Skin epidermis (tissue), 12 donors: ENCODE measurements at regions not wholly inside any gene's neighbourhood (a gene's known extent, or its start where the extent isn't known, plus 50 kb on each side); places are given as distances from the start of the nearest gene placed in this dataset.

Experiments
- H3K27ac ChIP-seq, 21 experiments: fragments of 200-600 bp; sonication (generic) in 11 of 21; one replicate each; pipeline ENCODE4 v1.5.0; 2020; ENCODE audit warnings: mild to moderate bottlenecking in 3 of 21, inconsistent platforms in 2 of 21, moderate library complexity in 2 of 21
- H3K4me3 ChIP-seq, 7 experiments: fragments of 200-600 bp; sonication (generic) in 2 of 7; one replicate each; pipeline ENCODE4 v1.5.0; 2020; ENCODE audit warnings: inconsistent platforms in 2 of 7, mild to moderate bottlenecking in 2 of 7, moderate library complexity in 1 of 7

DNA sequence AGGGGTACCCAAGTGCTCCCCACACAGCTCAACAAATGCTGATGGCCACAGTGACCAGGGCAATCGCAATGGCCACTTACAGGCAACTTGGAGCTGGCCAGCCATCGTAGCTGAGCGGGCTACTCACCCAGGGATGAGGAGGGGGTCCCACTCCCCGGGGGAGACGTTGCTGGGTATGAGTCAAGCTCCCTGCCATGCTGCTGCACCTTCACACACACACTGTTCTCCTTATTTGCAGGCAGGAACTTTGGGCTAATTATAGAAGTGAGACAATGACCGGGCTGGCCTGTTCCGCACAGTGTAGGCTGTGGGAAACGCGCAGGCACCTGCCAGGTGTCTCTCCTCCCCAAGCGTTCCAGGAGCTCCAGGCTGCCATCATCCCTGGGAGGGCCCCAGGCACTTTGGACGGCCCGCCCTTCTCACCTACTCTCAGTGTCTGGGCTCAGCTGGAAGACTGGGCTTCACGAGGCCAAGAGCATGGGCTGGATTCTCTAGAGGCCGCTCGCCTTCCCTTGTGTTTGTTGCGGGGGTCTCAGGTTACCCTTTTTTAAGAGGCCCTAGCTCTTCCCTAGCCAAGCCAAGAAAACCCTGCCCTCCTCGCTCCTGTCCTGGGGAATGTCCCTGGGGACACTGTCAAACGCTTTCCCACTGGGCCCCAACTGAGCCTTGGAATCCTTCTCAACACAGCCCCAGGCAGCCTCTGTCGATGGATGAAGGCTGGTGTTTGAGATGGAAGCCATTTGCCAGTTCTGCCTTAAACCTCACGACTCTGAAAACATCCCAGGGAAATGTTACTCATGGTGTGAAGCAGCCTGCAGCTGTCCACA, 73.0 kb downstream of the RTL6 start:
- no peak overlapping the region for H3K4me3 ChIP-seq
- no peak overlapping the region for H3K27ac ChIP-seq

GRCh38 chr22:44424359-44424682, 73.7 kb downstream of the RTL6 start:
- Histone ChIP-seq H3K27ac (no peak overlapping the region), H3K4me3 (no peak overlapping the region)

- Histone ChIP-seq H3K4me3 (no peak overlapping the region), H3K27ac (no peak overlapping the region)
Measured at GRCh38 chr22:44423556-44424358, 74.3 kb downstream of the RTL6 start.

DNA sequence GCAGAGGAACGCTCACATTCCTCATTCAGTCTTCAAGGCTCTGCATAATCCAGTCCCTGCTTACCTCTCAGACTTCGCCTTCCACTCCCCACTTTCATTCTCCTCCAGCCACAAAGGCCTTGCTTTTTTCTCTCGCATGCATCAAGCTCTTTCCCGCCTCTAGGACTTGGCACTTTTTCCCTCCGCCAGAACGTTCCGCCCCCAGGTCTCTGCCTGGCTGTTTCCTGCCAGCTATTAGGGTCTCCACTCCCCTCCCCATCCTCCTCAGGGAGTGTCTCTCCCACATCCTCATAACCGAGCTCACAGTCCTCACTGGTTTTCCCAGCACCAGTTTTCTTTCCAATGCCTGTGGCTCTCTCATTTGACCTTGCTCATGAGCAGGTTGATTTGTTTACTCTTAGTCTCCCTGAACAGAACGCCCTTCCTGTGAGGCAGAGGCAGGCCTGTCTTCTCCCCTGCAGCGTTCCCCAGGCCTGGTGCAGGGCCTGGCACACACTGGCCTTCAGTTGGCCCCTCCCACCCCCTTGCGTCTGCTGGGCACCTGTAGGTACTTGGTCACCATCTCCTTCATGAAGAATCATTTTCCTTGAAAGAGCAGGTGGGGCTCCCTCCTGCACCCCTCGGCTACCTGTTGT, 75.2 kb downstream of the RTL6 start:
- no peak overlapping the region for H3K4me3 ChIP-seq
- H3K27ac ChIP-seq, result no peak overlapping the region

- Histone ChIP-seq H3K27ac (no peak overlapping the region), H3K4me3 (no peak overlapping the region)
Measured at GRCh38 chr22:44419429-44419828, 78.6 kb downstream of the RTL6 start.

GRCh38 chr22:44413211-44413610, 84.8 kb downstream of the RTL6 start:
- H3K27ac ChIP-seq, result no peak overlapping the region

DNA sequence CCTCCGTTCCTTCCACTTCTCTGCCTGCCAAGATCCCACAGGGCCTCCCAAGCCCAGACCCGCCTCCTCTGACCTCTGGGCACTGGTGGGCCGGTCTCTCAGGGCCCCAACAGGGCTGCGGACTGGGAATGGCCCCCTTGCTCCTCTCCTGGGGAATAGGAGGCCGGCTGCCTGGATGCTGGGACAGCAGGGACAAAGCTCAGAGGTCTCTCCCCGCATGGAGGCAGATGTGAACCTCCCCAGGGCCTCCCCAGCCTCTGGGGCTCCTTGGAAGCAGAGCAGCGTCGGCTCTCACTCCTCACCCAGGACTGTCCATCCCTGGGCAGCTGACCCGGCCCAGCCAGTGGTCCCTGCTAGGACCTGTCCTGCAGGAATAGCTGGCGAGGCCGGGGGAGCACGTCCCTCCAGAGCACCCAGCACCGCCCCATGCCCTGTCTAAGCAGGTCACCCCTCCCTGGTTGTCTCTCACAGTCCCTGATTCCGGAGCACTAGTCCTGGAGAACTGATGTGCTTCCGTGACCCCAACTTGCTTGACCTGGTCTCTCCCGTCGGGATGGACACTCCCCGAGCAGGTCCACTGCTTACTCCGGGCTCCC, 85.8 kb downstream of the RTL6 start:
- Histone ChIP-seq H3K4me3 (no peak overlapping the region), H3K27ac (no peak overlapping the region)

More at GRCh38 chr22:44413211-44413610, 84.8 kb downstream of the RTL6 start:
- H3K4me3 ChIP-seq, result no peak overlapping the region

GRCh38 chr22:44411226-44412135, 86.6 kb downstream of the RTL6 start:
- no peak overlapping the region for H3K27ac ChIP-seq

GRCh38 chr22:44410451-44410991, 87.5 kb downstream of the RTL6 start:
- no peak overlapping the region for H3K27ac ChIP-seq
- no peak overlapping the region for H3K4me3 ChIP-seq

More at GRCh38 chr22:44411226-44412135, 86.6 kb downstream of the RTL6 start:
- H3K4me3 ChIP-seq, result no peak overlapping the region

GRCh38 chr22:44409974-44410316, 88.1 kb downstream of the RTL6 start:
- H3K4me3 ChIP-seq, result no peak overlapping the region
- no peak overlapping the region for H3K27ac ChIP-seq

DNA sequence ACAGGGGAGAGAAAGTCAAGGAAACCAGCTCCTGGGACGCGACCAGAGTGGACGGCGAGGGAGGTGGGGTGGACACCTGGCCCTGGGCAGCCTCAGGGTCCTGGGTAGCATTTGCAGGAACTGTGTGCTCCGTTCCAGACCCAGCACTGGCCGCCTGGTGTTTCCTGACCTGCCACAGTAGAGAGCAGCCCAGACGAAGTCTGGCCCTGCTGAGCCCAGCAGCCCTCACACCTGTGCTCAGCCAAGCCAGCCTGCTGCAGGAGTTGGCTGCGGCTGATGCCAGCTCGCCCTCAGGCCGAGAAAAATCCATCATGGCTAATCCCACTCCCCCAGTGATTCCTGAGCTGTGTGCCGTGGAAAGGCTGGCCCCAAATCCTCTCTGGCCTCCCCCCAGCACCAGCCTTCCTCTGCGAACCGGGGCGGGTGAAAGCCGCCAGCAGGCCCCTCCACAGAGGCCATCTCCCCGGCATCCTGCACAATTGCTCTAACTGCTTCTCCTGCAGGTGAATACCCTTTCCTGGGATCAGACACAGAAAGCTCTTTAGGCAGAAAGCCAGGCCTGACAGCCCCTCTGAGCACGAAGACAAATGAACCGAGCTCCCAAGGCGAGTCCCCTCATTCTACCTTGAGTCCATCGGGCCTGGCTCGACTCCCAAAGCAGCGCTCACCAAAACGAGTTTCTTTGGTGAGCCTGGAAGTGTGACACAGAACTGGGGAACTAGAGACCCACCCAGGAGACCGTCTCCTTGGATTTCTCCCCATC, 88.6 kb downstream of the RTL6 start:
- H3K4me3 ChIP-seq, result no peak overlapping the region
- H3K27ac ChIP-seq, result no peak overlapping the region

DNA sequence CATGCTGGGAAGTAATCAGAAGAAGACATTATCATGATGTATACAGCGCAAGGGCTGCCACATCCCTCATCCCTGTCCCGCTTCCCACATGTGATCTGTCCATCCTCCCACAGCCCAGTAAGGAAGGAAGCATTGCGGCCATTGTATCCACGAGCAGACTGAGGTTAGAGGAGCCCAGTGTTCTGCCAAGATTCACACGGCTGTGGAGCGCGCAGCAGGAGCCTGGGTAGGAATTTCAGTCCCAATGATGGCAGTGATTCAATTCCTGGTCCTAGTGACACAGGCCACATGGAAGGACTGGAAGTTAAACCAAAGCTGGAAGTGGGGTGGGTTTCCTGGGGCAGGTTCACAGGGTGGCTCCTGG, 89.2 kb downstream of the RTL6 start:
- no peak overlapping the region for H3K27ac ChIP-seq
- H3K4me3 ChIP-seq, result no peak overlapping the region

- Histone ChIP-seq H3K27ac (no peak overlapping the region), H3K4me3 (no peak overlapping the region)
Measured at GRCh38 chr22:44407987-44408828, 89.8 kb downstream of the RTL6 start.

- Histone ChIP-seq H3K4me3 (no peak overlapping the region), H3K27ac (no peak overlapping the region)
Measured at GRCh38 chr22:44407171-44407986, 90.7 kb downstream of the RTL6 start.

DNA sequence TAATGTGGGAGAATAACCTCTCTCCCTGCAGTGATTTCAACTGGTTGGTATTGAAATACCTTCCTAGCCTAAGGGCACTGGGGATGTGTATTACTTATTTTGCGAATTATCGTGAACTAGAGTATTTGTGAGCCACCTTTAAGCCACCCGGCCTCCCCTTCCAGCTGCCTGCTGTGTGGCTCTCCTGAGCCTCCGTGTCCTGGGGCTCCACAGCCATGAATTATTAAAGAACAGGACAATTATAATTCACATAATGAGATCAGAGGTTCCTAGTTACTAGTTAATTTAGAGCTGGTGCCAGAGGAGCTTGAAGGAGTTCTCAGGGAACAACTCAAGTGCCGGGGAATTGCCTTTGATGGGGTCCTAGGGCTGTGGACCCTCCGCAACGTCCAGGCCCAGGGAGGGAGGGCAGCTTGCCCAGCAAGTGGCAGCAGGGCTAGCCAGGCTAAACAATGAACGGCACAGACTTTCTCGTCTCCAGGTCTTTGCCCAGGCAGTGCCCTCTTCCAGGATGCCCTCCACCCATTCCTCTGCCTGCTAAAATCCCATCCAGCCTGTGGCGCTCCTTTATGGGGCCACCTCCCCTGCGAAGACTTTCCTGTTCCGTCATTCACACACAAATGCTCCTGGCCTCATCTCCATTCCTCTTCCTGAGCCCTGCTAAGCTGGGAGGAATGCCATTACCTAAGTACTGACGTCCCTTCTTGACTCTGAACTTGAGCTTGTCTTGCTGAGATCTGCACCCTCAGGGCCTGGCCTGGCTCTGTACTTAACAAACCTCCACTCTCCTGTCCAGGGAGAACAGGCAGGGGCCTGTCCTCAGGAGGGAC, 91.5 kb downstream of the RTL6 start:
- Histone ChIP-seq H3K4me3 (no peak overlapping the region), H3K27ac (no peak overlapping the region)

DNA sequence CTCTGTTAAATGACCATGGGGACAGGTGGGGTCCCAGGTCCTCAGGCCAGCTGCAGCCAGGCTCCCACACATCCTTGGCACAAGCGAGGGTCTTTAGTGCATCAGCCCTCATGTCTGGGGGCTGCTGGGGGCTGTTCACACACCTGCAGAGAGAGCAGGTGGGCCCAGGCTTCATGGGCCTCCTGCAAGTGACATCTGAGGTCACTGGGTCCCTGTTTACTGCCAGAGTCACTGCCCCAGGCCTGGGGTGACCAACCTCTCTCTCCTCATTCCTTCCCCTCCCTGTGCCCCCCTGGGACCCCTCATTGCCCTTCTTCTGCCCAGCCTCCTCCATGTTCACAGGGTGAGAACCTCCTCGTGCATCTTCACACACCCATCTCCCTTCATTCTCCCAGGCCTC, 92.4 kb downstream of the RTL6 start:
- Histone ChIP-seq H3K27ac (no peak overlapping the region), H3K4me3 (no peak overlapping the region)
